NB4 (cell line): ENCODE measurements at regions not wholly inside any gene's neighbourhood (a gene's known extent, or its start where the extent isn't known, plus 50 kb on each side); places are given as distances from the start of the nearest gene placed in this dataset.

Experiments
- MYC ChIP-seq: IDR thresholded peaks from 2 replicates; pipeline ENCODE4 v1.6.1; 2011; ENCODE audit warnings: low read depth, low read length
- POLR2A ChIP-seq: IDR thresholded peaks from 2 replicates; pipeline ENCODE4 v1.6.1; 2011; ENCODE audit warnings: mild to moderate bottlenecking; ENCODE audit not compliant: insufficient read length; ENCODE audit errors: extremely low read depth
- TF ChIP-seq, protein P1 (sequence below): IDR thresholded peaks from one replicate; pipeline ENCODE4 v1.5.1; 2012; ENCODE audit warnings: low read depth, low read length
- TF ChIP-seq, protein P2 (sequence below): IDR thresholded peaks from 2 replicates; pipeline ENCODE4 v1.6.1; 2011; ENCODE audit warnings: low read depth, low read length

DNA sequence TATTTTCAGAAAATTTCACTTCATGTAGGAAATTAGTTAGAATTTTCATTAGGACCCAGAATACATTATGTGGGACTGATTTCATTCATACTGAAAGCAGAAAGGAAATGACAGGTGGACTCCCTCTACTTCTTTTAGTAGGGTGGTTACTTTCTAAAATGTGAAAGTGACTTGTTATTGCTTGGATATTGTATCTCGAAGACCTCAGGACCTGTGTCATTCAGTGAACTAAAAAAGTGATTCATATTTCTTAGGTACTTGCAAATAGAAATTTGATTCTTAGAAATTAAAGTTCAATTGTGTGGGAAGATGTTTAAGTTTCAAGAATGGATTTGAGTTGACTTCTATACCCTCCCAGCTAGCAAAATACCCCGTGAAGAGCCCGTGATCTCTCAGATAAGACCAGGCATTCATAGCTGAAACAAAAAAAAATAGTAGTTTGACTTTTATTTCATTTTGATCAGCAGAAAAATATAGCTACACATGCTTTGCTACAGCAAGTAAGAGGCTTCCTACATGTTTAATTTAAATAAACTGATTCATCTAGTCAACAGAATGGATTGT lies 1037.1 kb downstream of the GATA3 start:
- TF ChIP-seq POLR2A: no peak
- TF ChIP-seq, protein P1, sequence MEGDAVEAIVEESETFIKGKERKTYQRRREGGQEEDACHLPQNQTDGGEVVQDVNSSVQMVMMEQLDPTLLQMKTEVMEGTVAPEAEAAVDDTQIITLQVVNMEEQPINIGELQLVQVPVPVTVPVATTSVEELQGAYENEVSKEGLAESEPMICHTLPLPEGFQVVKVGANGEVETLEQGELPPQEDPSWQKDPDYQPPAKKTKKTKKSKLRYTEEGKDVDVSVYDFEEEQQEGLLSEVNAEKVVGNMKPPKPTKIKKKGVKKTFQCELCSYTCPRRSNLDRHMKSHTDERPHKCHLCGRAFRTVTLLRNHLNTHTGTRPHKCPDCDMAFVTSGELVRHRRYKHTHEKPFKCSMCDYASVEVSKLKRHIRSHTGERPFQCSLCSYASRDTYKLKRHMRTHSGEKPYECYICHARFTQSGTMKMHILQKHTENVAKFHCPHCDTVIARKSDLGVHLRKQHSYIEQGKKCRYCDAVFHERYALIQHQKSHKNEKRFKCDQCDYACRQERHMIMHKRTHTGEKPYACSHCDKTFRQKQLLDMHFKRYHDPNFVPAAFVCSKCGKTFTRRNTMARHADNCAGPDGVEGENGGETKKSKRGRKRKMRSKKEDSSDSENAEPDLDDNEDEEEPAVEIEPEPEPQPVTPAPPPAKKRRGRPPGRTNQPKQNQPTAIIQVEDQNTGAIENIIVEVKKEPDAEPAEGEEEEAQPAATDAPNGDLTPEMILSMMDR: no peak
- TF ChIP-seq, protein P2, sequence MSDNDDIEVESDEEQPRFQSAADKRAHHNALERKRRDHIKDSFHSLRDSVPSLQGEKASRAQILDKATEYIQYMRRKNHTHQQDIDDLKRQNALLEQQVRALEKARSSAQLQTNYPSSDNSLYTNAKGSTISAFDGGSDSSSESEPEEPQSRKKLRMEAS: no peak
- TF ChIP-seq MYC: no peak
